HepG2 (cell line): ENCODE measurements at regions not wholly inside any gene's neighbourhood (a gene's known extent, or its start where the extent isn't known, plus 50 kb on each side); places are given as distances from the start of the nearest gene placed in this dataset.

Experiments used
- ATAC-seq: fragments of 200-7000 bp; cut with Tn5 transposase; 3 replicates; pipeline ENCODE4 v1.9.1; 2020; ENCODE audit warnings: mild to moderate bottlenecking, moderate library complexity
- BruUV-seq: library from RNA; stranded (reverse); fragments of 400-500 nt; replicated peaks from 2 replicates; lab custom pipeline; 2021; lab: Mats Ljungman, UMichigan
- CTCF ChIA-PET: fragments of 300-600 bp; formaldehyde crosslinking; extraction: SDS; loops from one replicate; lab custom pipeline; 2021; ENCODE audit warnings: low total read pairs, inconsistent platforms, low intra/inter-chr PET ratio; lab: Yijun Ruan, JAX
- POLR2A ChIA-PET: fragments of 350-600 bp; sonication (Branson Sonifier 250); formaldehyde crosslinking; loops from one replicate; lab custom pipeline; 2020; ENCODE audit warnings: antibody characterized with exemption, inconsistent platforms; lab: Yijun Ruan, JAX
- DNase-seq: peaks from one replicate; pipeline ENCODE4 v3.0.0-alpha.2; 2015; ENCODE audit warnings: low spot score
- FAIRE-seq: peaks from 3 replicates; lab custom pipeline; 2011; peaks lifted over from hg19 to GRCh38; lab: Jason Lieb, UNC
- H2AFZ ChIP-seq: one replicate; pipeline ENCODE4 v1.6.1; 2011; ENCODE audit warnings: low read length, inconsistent platforms
- H3K27ac ChIP-seq: fragments of 300-600 bp; 3 replicates; pipeline ENCODE4 v1.8.0; 2011; ENCODE audit warnings: mixed run types, mild to moderate bottlenecking, mixed read lengths, low read length, inconsistent platforms; ENCODE audit not compliant: insufficient read depth; ENCODE audit errors: extremely low read length
- H3K27me3 ChIP-seq, 2 experiments: fragments of 200-600 bp in 1 of 2; 2 replicates in 1 of 2; 3 replicates in 1 of 2; pipeline versions ENCODE4 v1.6.0 to v1.8.0; 2011; ENCODE audit warnings: low read length in 2 of 2, mild to moderate bottlenecking in 2 of 2, moderate library complexity in 2 of 2, inconsistent platforms in 1 of 2; ENCODE audit not compliant: insufficient read depth in 2 of 2, control insufficient read depth in 1 of 2
- H3K36me3 ChIP-seq, 2 experiments: fragments of 200-600 bp in 1 of 2; replicated peaks in 1 of 2; 2 replicates in 1 of 2; 3 replicates in 1 of 2; pipeline versions ENCODE4 v1.5.1 to v1.8.0; 2011; ENCODE audit warnings: low read length in 2 of 2, inconsistent platforms in 1 of 2; ENCODE audit not compliant: insufficient read depth in 2 of 2, control insufficient read depth in 1 of 2
- H3K4me1 ChIP-seq: 2 replicates; pipeline ENCODE4 v1.5.1; 2012; ENCODE audit warnings: low read length, inconsistent platforms; ENCODE audit not compliant: insufficient read depth
- H3K4me2 ChIP-seq: 2 replicates; pipeline ENCODE4 v1.6.0; 2011; ENCODE audit warnings: low read depth, low read length, inconsistent platforms
- H3K4me3 ChIP-seq, 3 experiments: fragments of 200-600 bp in 1 of 3; sonication (generic), shearing (Covaris generic) in 1 of 3; replicated peaks in 1 of 3; 2 replicates each; pipeline ENCODE4 v1.5.1; 2011 to 2016; ENCODE audit warnings: low read length in 3 of 3, inconsistent platforms in 2 of 3, low read depth in 2 of 3, mild to moderate bottlenecking in 2 of 3, control low read depth in 1 of 3, mixed read lengths in 1 of 3; ENCODE audit not compliant: insufficient read depth in 1 of 3
- H3K79me2 ChIP-seq: one replicate; pipeline ENCODE4 v1.6.1; 2011; ENCODE audit warnings: low read length, inconsistent platforms; ENCODE audit not compliant: insufficient read depth
- H3K9ac ChIP-seq: 2 replicates; pipeline ENCODE4 v1.6.0; 2011; ENCODE audit warnings: mild to moderate bottlenecking, low read depth, low read length, inconsistent platforms; ENCODE audit not compliant: insufficient read depth
- H3K9me3 ChIP-seq: 2 replicates; pipeline ENCODE4 v1.5.1; 2012; ENCODE audit warnings: mild to moderate bottlenecking, low read length
- H4K20me1 ChIP-seq: 2 replicates; pipeline ENCODE4 v1.6.0; 2011; ENCODE audit warnings: inconsistent platforms, mild to moderate bottlenecking, low read length, moderate library complexity; ENCODE audit not compliant: insufficient read depth
- CEBPZ ChIP-seq: IDR thresholded peaks from 2 replicates; pipeline ENCODE4 v1.6.1; 2012; ENCODE audit warnings: low read length, improper control_type of control experiment
- MAFG ChIP-seq: sonication (generic); formaldehyde crosslinking; IDR thresholded peaks from 2 replicates; pipeline ENCODE4 v1.5.1; 2020; ENCODE audit warnings: mild to moderate bottlenecking, missing genetic modification reagents
- MIER2 ChIP-seq: IDR thresholded peaks from 2 replicates; pipeline ENCODE4 v1.6.1; 2016; ENCODE audit warnings: missing biosample characterization, missing genetic modification reagents
- PHB2 ChIP-seq: fragments of 450-650 bp; IDR thresholded peaks from 2 replicates; pipeline ENCODE4 v1.6.1; 2018; ENCODE audit not compliant: partially characterized antibody
- TMF1 ChIP-seq: sonication (generic); formaldehyde crosslinking; IDR thresholded peaks from 2 replicates; pipeline ENCODE4 v1.8.1; 2022; ENCODE audit warnings: low read depth, missing genetic modification reagents
- TSC22D2 ChIP-seq: sonication (generic); formaldehyde crosslinking; IDR thresholded peaks from 2 replicates; pipeline ENCODE4 v1.5.1; 2020; ENCODE audit warnings: missing genetic modification reagents, mild to moderate bottlenecking, borderline replicate concordance
- ZFAT ChIP-seq: sonication (generic); formaldehyde crosslinking; conservative IDR thresholded peaks from 2 replicates; pipeline ENCODE4 v1.8.1; 2023; ENCODE audit warnings: missing genetic modification reagents, inconsistent platforms
- ZFP37 ChIP-seq: sonication (generic); formaldehyde crosslinking; IDR thresholded peaks from 2 replicates; pipeline ENCODE4 v1.4.0; 2020; ENCODE audit warnings: missing genetic modification reagents, borderline replicate concordance
- ZNF276 ChIP-seq: sonication (generic); formaldehyde crosslinking; IDR thresholded peaks from 2 replicates; pipeline ENCODE4 v1.4.0; 2020; ENCODE audit warnings: mild to moderate bottlenecking, low read depth, missing genetic modification reagents
- ZNF460 ChIP-seq: sonication (generic); formaldehyde crosslinking; IDR thresholded peaks from 2 replicates; pipeline ENCODE4 v1.5.1; 2020; ENCODE audit warnings: missing genetic modification reagents, mild to moderate bottlenecking, borderline replicate concordance
- ZNF564 ChIP-seq: sonication (generic); formaldehyde crosslinking; IDR thresholded peaks from 2 replicates; pipeline ENCODE4 v1.8.1; 2023; ENCODE audit warnings: mild to moderate bottlenecking, missing genetic modification reagents
- ZSCAN12 ChIP-seq: sonication (generic); formaldehyde crosslinking; IDR thresholded peaks from 2 replicates; pipeline ENCODE4 v1.9.0; 2021; ENCODE audit warnings: mild to moderate bottlenecking, missing genetic modification reagents
- in situ Hi-C: cut with HindIII; loops from 2 replicates; pipeline ENCODE4 v1.10.0; 2017; ENCODE audit warnings: low pct_unique_long_range_greater_than_20kb; ENCODE audit not compliant: extremely low pct_ligation_motif_present
- intact Hi-C: fragments of 100-400 bp; cut with micrococcal nuclease; formaldehyde crosslinking; loops from one replicate; pipeline ENCODE4 v1.10.0; 2022; ENCODE audit not compliant: unreplicated experiment

GRCh38 chr13:38099751-38100150, 230.2 kb upstream of the TRPC4 start:
- H3K27me3 ChIP-seq = no peaks in the 10 kb centered on the region; a peak in 1 of 5 replicates
- no peak for FAIRE-seq

More at GRCh38 chr13:38099751-38100150, 230.2 kb upstream of the TRPC4 start:
- TF ChIP-seq ZSCAN12 (CRISPR knock-in tag) = no peak
- TF ChIP-seq ZNF460 (CRISPR knock-in tag) = no peak
- TF ChIP-seq MIER2 (CRISPR knock-in tag) = no peak
- TF ChIP-seq PHB2 = no peak
- no peak for TF ChIP-seq TSC22D2 (CRISPR knock-in tag)
- TF ChIP-seq ZNF276 (CRISPR knock-in tag) = no peak
- TF ChIP-seq ZNF564 = no peak
- no peak for TF ChIP-seq TMF1 (CRISPR knock-in tag)
- TF ChIP-seq CEBPZ = no peak
- TF ChIP-seq MAFG (CRISPR knock-in tag) = no peak
- no peak for TF ChIP-seq ZFP37 (CRISPR knock-in tag)
- TF ChIP-seq ZFAT (CRISPR knock-in tag) = no peak
- peaks cover 67% of the 10 kb centered on the region for H3K9me3 ChIP-seq
- H3K9ac ChIP-seq = no peak overlapping the region
- H4K20me1 ChIP-seq = no peaks in the 10 kb centered on the region
- no peak overlapping the region for H3K4me2 ChIP-seq
- intact Hi-C loops (no loop called here), in situ Hi-C loops (no loop called here)
- H3K36me3 ChIP-seq = no peaks in the 10 kb centered on the region
- BruUV-seq = no TSS peak
- no peak overlapping the region for H2AFZ ChIP-seq
- no peak overlapping the region for H3K4me3 ChIP-seq
- no peaks in the 10 kb centered on the region for H3K79me2 ChIP-seq
- POLR2A ChIA-PET = no interaction called here
- H3K4me1 ChIP-seq = no peaks in the 10 kb centered on the region
- CTCF ChIA-PET = no interaction called here
- no peak for ATAC-seq
- H3K27ac ChIP-seq = no peak overlapping the region
- DNase-seq = no peak
